ENCODE measurements at regions not wholly inside any gene's neighbourhood (a gene's known extent, or its start where the extent isn't known, plus 50 kb on each side); places are given as distances from the start of the nearest gene placed in this dataset.

DNA sequence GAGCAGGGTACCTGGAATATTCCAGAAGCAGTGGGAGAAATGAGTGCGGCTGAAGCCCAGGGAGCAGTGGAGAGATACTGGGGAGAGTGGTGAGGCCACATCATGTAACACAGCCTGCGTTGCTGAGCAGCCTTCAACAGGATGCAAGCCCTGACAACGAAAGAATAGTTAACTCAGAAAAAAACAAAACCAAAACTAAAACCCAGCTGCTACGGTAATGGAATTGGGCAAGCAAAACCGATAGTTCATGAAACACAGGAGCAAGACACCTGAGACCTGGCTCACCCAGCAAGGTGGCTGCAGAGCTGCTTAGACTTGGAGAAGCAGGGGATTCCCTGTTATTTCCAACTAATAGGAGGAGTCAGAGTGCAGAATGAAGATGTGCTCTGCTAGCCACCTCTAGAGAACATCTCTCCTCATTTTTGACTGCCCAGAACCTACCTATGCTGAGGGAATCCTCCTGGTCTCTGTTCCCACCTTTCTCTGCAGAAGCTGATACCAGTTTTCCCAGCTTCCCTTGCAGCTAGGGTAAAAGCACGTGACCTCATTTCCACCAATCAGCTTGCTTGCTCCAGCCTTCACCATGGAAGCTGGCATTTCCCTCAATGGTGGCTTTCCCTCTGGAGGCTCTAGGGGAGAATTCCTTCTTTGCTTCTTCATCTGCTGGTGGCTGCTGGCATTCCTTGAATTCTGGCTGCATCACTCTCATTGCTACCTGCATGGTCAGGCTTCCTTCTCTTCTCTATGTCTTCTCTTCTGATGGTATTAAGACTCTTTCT lies 59.4 kb upstream of the XYLT1 start:
- ATAC-seq = peak in 1 of 2 donors; percentile 25
- TF ChIP-seq, protein P1, sequence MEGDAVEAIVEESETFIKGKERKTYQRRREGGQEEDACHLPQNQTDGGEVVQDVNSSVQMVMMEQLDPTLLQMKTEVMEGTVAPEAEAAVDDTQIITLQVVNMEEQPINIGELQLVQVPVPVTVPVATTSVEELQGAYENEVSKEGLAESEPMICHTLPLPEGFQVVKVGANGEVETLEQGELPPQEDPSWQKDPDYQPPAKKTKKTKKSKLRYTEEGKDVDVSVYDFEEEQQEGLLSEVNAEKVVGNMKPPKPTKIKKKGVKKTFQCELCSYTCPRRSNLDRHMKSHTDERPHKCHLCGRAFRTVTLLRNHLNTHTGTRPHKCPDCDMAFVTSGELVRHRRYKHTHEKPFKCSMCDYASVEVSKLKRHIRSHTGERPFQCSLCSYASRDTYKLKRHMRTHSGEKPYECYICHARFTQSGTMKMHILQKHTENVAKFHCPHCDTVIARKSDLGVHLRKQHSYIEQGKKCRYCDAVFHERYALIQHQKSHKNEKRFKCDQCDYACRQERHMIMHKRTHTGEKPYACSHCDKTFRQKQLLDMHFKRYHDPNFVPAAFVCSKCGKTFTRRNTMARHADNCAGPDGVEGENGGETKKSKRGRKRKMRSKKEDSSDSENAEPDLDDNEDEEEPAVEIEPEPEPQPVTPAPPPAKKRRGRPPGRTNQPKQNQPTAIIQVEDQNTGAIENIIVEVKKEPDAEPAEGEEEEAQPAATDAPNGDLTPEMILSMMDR (IDR thresholded peaks at IDR 0.05) = no peak
- Histone ChIP-seq H3K27me3 (ENCODE audit: low read depth) (no peaks in the 10 kb centered on the region), H3K36me3 (no peaks in the 10 kb centered on the region), H3K27ac (no peak overlapping the region), H3K9me3 (no peaks in the 10 kb centered on the region), H3K4me1 (no peaks in the 10 kb centered on the region), H3K4me3 (no peak overlapping the region)
- intact Hi-C loops (cut with DNase I) = no loop called here
- no peak for DNase-seq

DNA sequence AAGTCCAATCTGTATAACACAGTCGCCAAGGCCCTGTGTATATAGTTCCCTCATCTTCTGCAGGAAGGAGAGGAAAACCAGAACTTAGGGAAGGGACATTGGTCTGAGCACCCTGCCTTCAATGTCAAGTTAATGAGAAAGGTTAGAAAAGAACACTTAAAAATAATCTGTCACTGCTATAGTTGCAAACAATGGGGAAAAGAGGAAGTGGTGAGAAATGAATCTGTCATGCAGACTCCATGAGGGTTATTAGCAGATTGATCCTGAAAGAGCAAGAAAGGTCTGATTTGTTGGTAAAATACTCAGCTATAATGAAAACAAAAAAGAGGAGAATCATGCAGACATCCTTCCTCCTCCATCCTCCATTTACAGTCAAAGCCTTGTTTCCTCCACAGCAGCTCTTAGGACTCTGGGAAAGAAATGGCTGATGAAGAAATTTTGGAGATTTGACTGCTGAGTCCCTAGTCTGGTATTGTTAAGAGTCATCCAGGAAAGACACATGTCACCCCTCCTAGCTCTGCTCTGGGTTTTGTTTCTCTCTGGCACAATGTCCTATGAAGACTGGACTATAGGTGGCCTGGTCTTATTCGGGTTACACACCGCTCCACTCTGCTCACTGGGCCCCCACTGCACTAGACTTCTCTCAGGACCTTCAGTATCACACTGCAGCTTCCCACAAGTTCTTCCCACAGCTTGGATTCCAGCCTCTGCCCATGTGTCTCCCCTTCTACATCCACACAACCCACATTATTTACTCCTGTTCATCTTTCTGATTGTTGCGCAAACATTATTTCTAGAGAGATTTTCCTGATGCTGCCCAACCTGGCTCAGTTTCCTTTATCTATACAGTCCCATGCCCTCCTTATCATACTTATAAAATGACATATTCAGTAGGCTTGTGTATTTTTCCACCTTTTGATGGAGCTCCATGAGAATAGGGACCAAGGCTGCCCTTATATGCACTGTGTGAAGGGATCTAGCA lies 56.5 kb upstream of the XYLT1 start:
- DNase-seq (no peak), ATAC-seq (no peak)
- Histone ChIP-seq H3K9me3 (no peaks in the 10 kb centered on the region), H3K4me1 (no peaks in the 10 kb centered on the region), H3K27me3 (ENCODE audit: low read depth) (no peaks in the 10 kb centered on the region), H3K4me3 (no peak overlapping the region), H3K27ac (no peak overlapping the region), H3K36me3 (no peaks in the 10 kb centered on the region)
- TF ChIP-seq, protein P1 (IDR thresholded peaks at IDR 0.05) = no peak
- intact Hi-C loops (cut with DNase I) = no loop called here

DNA sequence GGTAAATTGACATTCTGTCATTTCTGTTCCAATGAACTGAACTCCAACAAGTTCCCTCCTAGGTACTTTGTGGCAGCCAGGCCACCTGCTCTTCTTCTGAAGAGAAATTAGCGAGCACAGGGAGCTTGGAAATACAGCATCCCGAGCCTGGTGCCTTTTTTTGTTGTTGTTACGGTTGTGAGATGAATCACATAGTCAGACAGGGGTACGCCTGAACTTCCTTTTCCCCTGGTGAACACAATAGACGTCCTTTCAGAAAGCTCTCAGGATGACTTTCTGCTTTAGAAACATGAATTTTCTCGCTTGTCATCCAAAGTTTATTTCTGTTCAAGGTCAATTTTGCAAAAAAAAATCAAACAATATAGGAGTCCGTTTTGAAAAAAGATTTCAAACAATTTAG lies 53.9 kb upstream of the XYLT1 start:
- intact Hi-C loops (cut with DNase I) = no loop called here
- no peaks in the 10 kb centered on the region for H3K4me1 ChIP-seq
- TF ChIP-seq, protein P1 (IDR thresholded peaks at IDR 0.05) = no peak
- no peaks in the 10 kb centered on the region for H3K36me3 ChIP-seq
- no peak overlapping the region for H3K27ac ChIP-seq
- H3K27me3 ChIP-seq (ENCODE audit: low read depth) = no peaks in the 10 kb centered on the region
- no peak for DNase-seq
- H3K9me3 ChIP-seq = no peaks in the 10 kb centered on the region
- ATAC-seq = no peak
- H3K4me3 ChIP-seq = no peak overlapping the region

DNA sequence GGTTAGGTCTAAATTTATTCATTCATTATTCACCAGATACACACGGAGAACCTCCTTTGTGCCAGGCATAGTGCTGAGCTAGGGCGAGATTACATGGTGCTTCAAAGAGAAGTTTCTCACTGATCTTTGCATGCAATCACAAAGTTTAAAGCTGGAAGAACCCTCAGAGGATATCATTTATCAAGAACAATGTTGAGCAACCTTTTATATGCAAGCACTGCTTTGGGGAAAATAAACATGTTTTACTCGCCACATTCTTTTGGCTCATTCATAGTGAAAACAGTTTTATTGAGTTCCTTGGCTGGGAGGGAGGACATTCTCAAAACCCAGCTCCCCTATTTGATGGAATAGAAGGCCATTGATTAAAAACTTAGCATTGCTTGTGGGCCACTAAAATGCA lies 49.8 kb upstream of the XYLT1 start:
- ATAC-seq (no peak), DNase-seq (no peak)
- Histone ChIP-seq H3K4me1 (no peaks in the 10 kb centered on the region), H3K9me3 (no peaks in the 10 kb centered on the region), H3K27me3 (ENCODE audit: low read depth) (peaks cover 4% of the 10 kb centered on the region), H3K36me3 (no peaks in the 10 kb centered on the region), H3K27ac (no peak overlapping the region), H3K4me3 (no peak overlapping the region)
- intact Hi-C loops (cut with DNase I) = no loop called here
- TF ChIP-seq, protein P1 (IDR thresholded peaks at IDR 0.05) = no peak
